Esophagus muscularis mucosa (tissue), 4 donors: ENCODE measurements at regions not wholly inside any gene's neighbourhood (a gene's known extent, or its start where the extent isn't known, plus 50 kb on each side); places are given as distances from the start of the nearest gene placed in this dataset.

Experiments used
- EP300 ChIP-seq: sonication (generic); formaldehyde crosslinking; IDR thresholded peaks from one replicate; pipeline ENCODE4 v1.6.1; 2017; ENCODE audit warnings: antibody characterized with exemption
- POLR2A ChIP-seq: fragments of 450-650 bp; IDR thresholded peaks from one replicate; pipeline ENCODE4 v1.6.1; 2017; ENCODE audit warnings: antibody characterized with exemption, moderate library complexity, mild to moderate bottlenecking, low read depth
- POLR2AphosphoS5 ChIP-seq, 2 donors: sonication (generic); formaldehyde crosslinking; IDR thresholded peaks; one replicate each; pipeline ENCODE4 v1.6.1; 2017; ENCODE audit warnings: antibody characterized with exemption in 2 of 2
- TF ChIP-seq, protein P1 (sequence below), 3 experiments: fragments of 200-600 bp in 2 of 3; fragments of 450-650 bp in 1 of 3; sonication (generic) in 2 of 3; IDR thresholded peaks; one replicate each; pipeline ENCODE4 v1.5.1; 2017 to 2019; ENCODE audit warnings: antibody characterized with exemption in 3 of 3, mild to moderate bottlenecking in 2 of 3, moderate library complexity in 1 of 3

DNA sequence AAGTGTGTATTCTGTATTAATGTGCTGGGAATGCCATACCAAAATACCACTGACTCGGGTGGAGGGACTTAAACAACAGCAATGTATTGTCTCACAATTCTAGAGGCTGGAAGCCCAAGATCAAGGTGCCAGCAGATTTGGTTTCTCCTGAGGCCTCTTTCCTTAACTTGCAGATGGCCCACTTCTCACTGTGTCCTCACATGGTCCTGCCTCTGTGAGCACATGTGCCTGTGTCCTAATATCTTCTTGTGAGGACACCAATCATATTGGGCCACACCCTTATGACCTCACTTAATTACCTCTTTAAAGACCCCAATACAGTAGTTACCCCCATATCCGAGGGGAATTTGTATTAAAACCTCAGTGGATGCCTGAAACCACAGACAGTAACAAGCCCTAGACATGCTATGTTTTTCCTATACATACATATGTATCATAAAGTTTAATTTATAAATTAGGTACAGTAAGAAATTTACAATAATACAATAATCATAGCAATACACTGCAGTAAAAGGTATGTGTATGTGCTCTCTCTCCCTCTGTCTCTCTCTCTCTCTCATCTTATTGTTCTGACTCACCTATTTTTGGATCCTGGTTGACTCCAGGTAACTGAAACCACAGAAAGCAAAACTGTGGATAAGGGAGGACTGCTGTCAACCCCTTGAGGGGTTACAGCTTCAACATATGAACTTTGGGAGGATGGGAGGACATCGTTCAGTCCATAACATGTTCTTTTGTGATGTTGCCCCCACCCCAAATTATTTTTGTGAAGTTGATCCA is 174.3 kb downstream of the IRS2 start:
- TF ChIP-seq, protein P1, sequence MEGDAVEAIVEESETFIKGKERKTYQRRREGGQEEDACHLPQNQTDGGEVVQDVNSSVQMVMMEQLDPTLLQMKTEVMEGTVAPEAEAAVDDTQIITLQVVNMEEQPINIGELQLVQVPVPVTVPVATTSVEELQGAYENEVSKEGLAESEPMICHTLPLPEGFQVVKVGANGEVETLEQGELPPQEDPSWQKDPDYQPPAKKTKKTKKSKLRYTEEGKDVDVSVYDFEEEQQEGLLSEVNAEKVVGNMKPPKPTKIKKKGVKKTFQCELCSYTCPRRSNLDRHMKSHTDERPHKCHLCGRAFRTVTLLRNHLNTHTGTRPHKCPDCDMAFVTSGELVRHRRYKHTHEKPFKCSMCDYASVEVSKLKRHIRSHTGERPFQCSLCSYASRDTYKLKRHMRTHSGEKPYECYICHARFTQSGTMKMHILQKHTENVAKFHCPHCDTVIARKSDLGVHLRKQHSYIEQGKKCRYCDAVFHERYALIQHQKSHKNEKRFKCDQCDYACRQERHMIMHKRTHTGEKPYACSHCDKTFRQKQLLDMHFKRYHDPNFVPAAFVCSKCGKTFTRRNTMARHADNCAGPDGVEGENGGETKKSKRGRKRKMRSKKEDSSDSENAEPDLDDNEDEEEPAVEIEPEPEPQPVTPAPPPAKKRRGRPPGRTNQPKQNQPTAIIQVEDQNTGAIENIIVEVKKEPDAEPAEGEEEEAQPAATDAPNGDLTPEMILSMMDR (IDR thresholded peaks at IDR 0.05) = no peak
- TF ChIP-seq POLR2A (no peak), EP300 (no peak), POLR2AphosphoS5 (IDR thresholded peaks at IDR 0.05) (no peak)
